HG03575 (cell line): ENCODE measurements at regions not wholly inside any gene's neighbourhood (a gene's known extent, or its start where the extent isn't known, plus 50 kb on each side); places are given as distances from the start of the nearest gene placed in this dataset.
"Not testable (repeated sequence)": the region's sequence is repeated elsewhere in the genome, so short reads cannot be mapped to it uniquely, and the experiment has no call there.

ENCODE experiments used
- ATAC-seq: cut with Tn5 transposase; IDR thresholded peaks from one replicate; pipeline ENCODE4 v1.9.1; 2021; ENCODE audit not compliant: unreplicated experiment, insufficient number of reproducible peaks, low FRiP score; ENCODE audit errors: extremely low read depth

DNA sequence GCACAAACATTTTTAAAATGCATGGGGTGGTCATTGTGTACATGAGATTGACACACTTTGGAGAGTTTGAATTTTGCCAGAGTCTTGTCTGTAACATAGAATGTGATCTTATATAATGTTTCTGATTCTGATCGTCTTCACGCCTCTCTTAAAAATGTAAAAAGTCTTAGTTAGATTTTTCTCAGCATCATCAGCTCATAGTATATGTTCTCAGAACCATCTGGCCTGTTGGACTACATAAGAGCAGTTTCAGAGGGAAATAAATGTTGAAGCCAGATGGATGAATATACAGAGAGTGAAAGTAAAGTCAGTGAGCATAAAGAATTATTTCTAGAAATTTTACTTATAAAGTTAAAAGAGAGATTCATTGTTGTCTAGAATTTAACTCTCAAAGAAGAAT lies 789.9 kb upstream of the MIR17HG start:
- no peak for ATAC-seq

- no peak for ATAC-seq
Observed at GRCh38 chr13:90562443-90562842, 785.0 kb upstream of the MIR17HG start.

GRCh38 chr13:90564096-90564495 lies 783.4 kb upstream of the MIR17HG start:
- ATAC-seq, result no peak

GRCh38 chr13:90564566-90564965 lies 782.9 kb upstream of the MIR17HG start:
- no peak for ATAC-seq

DNA sequence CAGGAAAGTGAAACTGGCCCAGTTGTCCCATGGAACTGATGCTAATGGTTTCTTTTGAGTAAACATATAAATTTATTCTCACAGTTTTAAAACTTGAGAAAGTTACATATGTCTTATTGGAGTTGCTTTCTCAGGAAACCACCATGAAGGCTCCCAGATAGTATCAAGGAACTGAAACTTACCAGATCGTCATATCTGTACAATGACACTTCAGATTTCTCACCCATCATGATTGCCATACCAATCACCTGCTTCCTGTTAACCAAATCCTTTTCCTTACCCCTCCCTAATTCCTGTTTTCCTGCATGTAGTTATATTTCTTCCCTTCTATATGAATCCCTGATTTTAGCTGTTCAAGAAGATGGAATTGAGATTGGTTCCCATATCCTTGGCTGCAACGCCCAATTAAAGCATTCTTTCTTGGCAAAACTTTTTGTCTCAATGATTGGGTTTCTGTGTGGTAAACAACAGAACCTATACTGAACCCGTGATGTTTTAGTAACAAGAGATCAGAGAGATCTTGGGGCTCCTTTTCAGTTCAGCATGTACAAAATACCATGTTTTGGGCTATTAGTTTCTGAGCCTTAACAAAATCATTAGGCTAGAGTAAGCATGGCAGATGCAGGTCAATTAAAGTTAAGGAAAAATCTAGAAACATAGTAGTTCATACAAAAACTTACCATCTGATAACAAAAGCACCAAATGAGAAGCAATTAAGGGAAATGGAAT lies 781.3 kb upstream of the MIR17HG start:
- ATAC-seq, result peak; percentile 96

DNA sequence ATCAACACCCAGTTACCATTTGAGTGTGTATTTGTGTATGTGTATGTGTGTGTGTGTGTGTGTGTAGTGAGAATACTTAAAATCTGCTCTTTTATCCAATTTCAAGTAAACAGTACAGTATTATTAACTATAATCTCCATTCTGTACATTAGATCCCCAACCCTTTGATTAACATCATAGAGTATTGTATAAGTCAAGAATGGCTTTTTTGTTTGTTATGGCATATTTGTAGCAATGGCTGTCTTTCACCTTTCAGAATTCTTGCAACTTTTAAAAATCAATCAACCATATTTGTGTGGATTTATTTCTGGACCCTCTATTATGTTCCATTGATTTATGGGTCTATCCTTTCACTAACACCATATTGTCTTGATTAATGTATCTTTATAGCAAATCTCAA lies 779.3 kb upstream of the MIR17HG start:
- ATAC-seq, result no peak

GRCh38 chr13:90576067-90576466 lies 771.4 kb upstream of the MIR17HG start:
- ATAC-seq, result no peak

- ATAC-seq, result no peak
Observed at GRCh38 chr13:90577726-90578125, 769.8 kb upstream of the MIR17HG start.

- no peak for ATAC-seq
Observed at GRCh38 chr13:90585392-90585791, 762.1 kb upstream of the MIR17HG start.

DNA sequence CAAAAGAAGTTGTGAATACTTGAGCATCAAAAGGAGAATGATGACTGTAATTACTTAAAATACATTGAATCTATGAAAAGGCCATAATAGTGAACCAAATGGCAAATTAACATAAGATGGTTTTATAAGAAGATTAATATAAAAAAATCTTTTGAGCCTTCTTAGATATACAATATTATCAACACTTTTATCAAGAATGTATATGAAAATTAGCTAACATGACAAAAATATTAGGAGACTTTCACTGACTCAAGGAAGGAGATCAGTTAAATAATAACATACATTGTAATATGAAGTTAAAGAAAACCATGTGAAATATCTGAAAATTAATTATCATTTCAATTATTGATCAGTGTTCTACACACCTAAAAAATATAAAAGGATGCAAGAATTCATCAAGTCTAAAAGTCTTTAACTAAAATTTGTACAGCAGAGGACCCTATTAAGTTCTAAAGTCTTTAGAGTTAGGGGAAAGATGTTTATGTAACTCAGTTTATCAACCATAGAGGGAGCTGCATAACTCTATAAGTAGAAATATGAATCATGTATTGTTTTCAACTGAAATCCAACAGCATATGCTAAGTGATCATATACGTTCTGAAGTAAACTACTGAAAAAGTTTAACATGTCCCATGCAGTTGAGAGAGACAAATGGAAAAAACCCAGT lies 756.1 kb upstream of the MIR17HG start:
- ATAC-seq, result no peak

DNA sequence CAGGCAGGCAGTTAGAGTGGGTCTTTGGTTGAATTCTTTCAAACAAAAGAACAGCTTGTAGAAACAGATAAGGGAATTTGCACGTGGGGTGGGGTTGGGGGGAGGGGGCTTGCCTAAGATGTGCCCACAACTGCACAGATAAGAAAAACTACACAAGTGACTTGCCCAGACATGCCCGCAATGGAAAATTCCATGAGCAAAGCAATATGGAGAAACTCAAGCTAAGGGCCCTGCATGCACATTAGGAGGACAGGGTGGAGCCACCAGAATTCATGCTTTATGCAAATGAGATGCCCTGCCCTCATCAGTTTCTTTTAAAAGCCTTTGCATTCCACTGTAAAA lies 755.6 kb upstream of the MIR17HG start:
- no peak for ATAC-seq

- ATAC-seq, result no peak
Observed at GRCh38 chr13:90592943-90593342, 754.5 kb upstream of the MIR17HG start.

- ATAC-seq, result no peak
Observed at GRCh38 chr13:90594681-90595080, 752.8 kb upstream of the MIR17HG start.

- ATAC-seq, result no peak
Observed at GRCh38 chr13:90605664-90606063, 741.8 kb upstream of the MIR17HG start.

GRCh38 chr13:90606921-90607320 lies 740.6 kb upstream of the MIR17HG start:
- ATAC-seq, result not testable (repeated sequence)

GRCh38 chr13:90612391-90612790 lies 735.1 kb upstream of the MIR17HG start:
- ATAC-seq, result no peak

GRCh38 chr13:90613076-90613795 lies 734.3 kb upstream of the MIR17HG start:
- ATAC-seq, result no peak

- ATAC-seq, result no peak
Observed at GRCh38 chr13:90615236-90615635, 732.3 kb upstream of the MIR17HG start.

GRCh38 chr13:90615767-90616166 lies 731.7 kb upstream of the MIR17HG start:
- ATAC-seq, result no peak

- no peak for ATAC-seq
Observed at GRCh38 chr13:90618133-90618532, 729.4 kb upstream of the MIR17HG start.
